ENCODE measurements at regions not wholly inside any gene's neighbourhood (a gene's known extent, or its start where the extent isn't known, plus 50 kb on each side); places are given as distances from the start of the nearest gene placed in this dataset.

DNA sequence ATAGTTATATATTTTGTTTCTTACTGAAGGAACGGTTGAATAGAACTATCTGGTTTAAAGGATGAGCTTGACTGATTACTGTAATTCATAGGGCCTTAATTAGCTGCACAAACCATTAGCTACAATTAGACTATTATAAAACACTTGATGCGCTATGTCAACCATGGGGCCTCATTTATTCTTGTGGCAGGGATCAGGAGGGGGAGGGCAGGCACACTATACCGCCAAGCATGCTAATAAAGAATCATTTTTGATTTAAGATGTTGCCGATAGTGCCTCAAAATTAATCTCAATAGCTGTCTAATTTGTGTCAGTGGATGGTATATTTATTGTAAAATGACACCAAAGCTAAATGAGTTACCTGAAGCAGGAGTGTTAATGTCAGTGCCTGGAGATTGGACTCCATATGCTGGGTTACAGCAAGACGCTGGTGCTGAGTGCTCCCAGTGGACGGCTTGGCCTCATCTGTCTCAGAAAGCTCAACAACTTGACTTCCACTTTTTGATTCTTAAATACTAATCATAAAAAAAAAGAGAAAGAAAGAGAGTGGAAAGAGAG is 1007.0 kb upstream of the CELF4 start (continued):
- TF ChIP-seq, protein P1, sequence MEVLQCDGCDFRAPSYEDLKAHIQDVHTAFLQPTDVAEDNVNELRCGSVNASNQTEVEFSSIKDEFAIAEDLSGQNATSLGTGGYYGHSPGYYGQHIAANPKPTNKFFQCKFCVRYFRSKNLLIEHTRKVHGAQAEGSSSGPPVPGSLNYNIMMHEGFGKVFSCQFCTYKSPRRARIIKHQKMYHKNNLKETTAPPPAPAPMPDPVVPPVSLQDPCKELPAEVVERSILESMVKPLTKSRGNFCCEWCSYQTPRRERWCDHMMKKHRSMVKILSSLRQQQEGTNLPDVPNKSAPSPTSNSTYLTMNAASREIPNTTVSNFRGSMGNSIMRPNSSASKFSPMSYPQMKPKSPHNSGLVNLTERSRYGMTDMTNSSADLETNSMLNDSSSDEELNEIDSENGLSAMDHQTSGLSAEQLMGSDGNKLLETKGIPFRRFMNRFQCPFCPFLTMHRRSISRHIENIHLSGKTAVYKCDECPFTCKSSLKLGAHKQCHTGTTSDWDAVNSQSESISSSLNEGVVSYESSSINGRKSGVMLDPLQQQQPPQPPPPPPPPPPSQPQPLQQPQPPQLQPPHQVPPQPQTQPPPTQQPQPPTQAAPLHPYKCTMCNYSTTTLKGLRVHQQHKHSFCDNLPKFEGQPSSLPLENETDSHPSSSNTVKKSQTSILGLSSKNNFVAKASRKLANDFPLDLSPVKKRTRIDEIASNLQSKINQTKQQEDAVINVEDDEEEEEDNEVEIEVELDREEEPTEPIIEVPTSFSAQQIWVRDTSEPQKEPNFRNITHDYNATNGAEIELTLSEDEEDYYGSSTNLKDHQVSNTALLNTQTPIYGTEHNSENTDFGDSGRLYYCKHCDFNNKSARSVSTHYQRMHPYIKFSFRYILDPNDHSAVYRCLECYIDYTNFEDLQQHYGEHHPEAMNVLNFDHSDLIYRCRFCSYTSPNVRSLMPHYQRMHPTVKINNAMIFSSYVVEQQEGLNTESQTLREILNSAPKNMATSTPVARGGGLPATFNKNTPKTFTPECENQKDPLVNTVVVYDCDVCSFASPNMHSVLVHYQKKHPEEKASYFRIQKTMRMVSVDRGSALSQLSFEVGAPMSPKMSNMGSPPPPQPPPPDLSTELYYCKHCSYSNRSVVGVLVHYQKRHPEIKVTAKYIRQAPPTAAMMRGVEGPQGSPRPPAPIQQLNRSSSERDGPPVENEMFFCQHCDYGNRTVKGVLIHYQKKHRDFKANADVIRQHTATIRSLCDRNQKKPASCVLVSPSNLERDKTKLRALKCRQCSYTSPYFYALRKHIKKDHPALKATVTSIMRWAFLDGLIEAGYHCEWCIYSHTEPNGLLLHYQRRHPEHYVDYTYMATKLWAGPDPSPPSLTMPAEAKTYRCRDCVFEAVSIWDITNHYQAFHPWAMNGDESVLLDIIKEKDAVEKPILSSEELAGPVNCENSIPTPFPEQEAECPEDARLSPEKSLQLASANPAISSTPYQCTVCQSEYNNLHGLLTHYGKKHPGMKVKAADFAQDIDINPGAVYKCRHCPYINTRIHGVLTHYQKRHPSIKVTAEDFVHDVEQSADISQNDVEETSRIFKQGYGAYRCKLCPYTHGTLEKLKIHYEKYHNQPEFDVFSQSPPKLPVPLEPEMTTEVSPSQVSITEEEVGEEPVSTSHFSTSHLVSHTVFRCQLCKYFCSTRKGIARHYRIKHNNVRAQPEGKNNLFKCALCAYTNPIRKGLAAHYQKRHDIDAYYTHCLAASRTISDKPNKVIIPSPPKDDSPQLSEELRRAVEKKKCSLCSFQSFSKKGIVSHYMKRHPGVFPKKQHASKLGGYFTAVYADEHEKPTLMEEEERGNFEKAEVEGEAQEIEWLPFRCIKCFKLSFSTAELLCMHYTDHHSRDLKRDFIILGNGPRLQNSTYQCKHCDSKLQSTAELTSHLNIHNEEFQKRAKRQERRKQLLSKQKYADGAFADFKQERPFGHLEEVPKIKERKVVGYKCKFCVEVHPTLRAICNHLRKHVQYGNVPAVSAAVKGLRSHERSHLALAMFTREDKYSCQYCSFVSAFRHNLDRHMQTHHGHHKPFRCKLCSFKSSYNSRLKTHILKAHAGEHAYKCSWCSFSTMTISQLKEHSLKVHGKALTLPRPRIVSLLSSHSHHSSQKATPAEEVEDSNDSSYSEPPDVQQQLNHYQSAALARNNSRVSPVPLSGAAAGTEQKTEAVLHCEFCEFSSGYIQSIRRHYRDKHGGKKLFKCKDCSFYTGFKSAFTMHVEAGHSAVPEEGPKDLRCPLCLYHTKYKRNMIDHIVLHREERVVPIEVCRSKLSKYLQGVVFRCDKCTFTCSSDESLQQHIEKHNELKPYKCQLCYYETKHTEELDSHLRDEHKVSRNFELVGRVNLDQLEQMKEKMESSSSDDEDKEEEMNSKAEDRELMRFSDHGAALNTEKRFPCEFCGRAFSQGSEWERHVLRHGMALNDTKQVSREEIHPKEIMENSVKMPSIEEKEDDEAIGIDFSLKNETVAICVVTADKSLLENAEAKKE (CRISPR knock-in tag; IDR thresholded peaks at IDR 0.05): no peak

DNA sequence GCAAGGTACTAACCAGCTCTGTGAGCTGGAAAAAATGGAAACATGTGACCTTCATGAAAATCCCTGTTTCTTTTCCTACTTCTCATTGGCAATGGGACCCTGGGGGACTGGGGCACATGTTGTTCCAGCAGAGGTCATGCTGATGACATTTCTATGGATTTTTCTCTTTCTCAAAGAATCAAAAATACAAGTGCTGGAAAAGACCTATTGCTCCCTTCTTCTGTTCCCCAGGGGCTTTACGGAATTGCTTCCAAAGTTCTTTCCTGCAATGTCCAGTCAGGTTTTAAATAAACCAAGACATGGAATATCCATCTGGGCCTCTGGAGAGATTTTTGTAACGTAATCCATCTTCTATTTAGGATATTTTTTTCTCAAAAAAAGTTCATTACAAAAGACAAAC is 1006.1 kb upstream of the CELF4 start:
- Mint-ChIP-seq H3K9me3 (peaks cover 5% of the 10 kb centered on the region), H3K36me3 (ENCODE audit: low read depth) (peaks cover 5% of the 10 kb centered on the region; the same call in 1 of the 3 replicates), H3K4me3 (no peak overlapping the region), H3K27me3 (ENCODE audit: insufficient read depth, low read depth, poor library complexity) (peaks cover 1% of the 10 kb centered on the region), H3K27ac (no peak overlapping the region), H3K4me1 (no peaks in the 10 kb centered on the region)
- Histone ChIP-seq H3K79me2 (replicated peaks; ENCODE audit: insufficient read depth) (no peaks in the 10 kb centered on the region), H3F3A (replicated peaks; ENCODE audit: low read depth) (no peaks in the 10 kb centered on the region), H2AFZ (no peak overlapping the region), H3K36me3 (ENCODE audit: insufficient read depth) (no peaks in the 10 kb centered on the region), H3K27ac (ENCODE audit: low read depth) (no peak overlapping the region), H3K4me1 (ENCODE audit: insufficient read depth) (no peaks in the 10 kb centered on the region), H4K20me1 (replicated peaks; ENCODE audit: insufficient read depth) (no peaks in the 10 kb centered on the region), H3K4me2 (no peak overlapping the region), H3K4me3 (no peak overlapping the region), H3K9me2 (ENCODE audit: insufficient read depth) (peaks cover 4% of the 10 kb centered on the region; the same call in 1 of the 2 replicates), H3K27me3 (ENCODE audit: insufficient read depth) (no peaks in the 10 kb centered on the region)
- DNase-seq (ENCODE audit: low spot score) (no peak), ATAC-seq (no peak)
- TF ChIP-seq, protein P1 (CRISPR knock-in tag; IDR thresholded peaks at IDR 0.05): no peak
- TF ChIP-seq JUNB (IDR thresholded peaks at IDR 0.05; ENCODE audit: unreplicated experiment): no peak
- no peak for TF ChIP-seq NANOG (IDR thresholded peaks at IDR 0.05; ENCODE audit: borderline replicate concordance)
- TF ChIP-seq, protein P2, sequence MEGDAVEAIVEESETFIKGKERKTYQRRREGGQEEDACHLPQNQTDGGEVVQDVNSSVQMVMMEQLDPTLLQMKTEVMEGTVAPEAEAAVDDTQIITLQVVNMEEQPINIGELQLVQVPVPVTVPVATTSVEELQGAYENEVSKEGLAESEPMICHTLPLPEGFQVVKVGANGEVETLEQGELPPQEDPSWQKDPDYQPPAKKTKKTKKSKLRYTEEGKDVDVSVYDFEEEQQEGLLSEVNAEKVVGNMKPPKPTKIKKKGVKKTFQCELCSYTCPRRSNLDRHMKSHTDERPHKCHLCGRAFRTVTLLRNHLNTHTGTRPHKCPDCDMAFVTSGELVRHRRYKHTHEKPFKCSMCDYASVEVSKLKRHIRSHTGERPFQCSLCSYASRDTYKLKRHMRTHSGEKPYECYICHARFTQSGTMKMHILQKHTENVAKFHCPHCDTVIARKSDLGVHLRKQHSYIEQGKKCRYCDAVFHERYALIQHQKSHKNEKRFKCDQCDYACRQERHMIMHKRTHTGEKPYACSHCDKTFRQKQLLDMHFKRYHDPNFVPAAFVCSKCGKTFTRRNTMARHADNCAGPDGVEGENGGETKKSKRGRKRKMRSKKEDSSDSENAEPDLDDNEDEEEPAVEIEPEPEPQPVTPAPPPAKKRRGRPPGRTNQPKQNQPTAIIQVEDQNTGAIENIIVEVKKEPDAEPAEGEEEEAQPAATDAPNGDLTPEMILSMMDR (conservative IDR thresholded peaks at IDR 0.05; ENCODE audit: low read depth in 2 of 2): no peak
- TF ChIP-seq ZNF114 (CRISPR knock-in tag; IDR thresholded peaks at IDR 0.05): no peak
- no peak for TF ChIP-seq EZH2 (IDR thresholded peaks at IDR 0.05; ENCODE audit: low read depth, unreplicated experiment)

Measured in GM23338 (cell line).